Vagina (tissue), 2 donors: ENCODE measurements at regions not wholly inside any gene's neighbourhood (a gene's known extent, or its start where the extent isn't known, plus 50 kb on each side); places are given as distances from the start of the nearest gene placed in this dataset.

Experiments used
- CTCF ChIP-seq, 3 experiments: fragments of 450-650 bp in 2 of 3; fragments of 200-600 bp in 1 of 3; sonication (generic) in 1 of 3; IDR thresholded peaks; one replicate each; pipeline ENCODE4 v1.5.1; 2017 to 2019; ENCODE audit warnings: antibody characterized with exemption in 3 of 3, mild to moderate bottlenecking in 2 of 3, moderate library complexity in 2 of 3
- POLR2A ChIP-seq, 2 donors: fragments of 450-650 bp; IDR thresholded peaks; one replicate each; pipeline ENCODE4 v1.6.1; 2017; ENCODE audit warnings: antibody characterized with exemption in 2 of 2, mild to moderate bottlenecking in 2 of 2, moderate library complexity in 2 of 2
- POLR2AphosphoS5 ChIP-seq, 2 donors: sonication (generic); formaldehyde crosslinking; IDR thresholded peaks; one replicate each; pipeline ENCODE4 v1.9.0; 2017; ENCODE audit warnings: antibody characterized with exemption in 2 of 2, mild to moderate bottlenecking in 2 of 2, low read depth in 1 of 2; ENCODE audit not compliant: insufficient read depth in 1 of 2

- TF ChIP-seq CTCF (IDR thresholded peaks at IDR 0.05): no peak
- TF ChIP-seq POLR2AphosphoS5 (IDR thresholded peaks at IDR 0.05; ENCODE audit: insufficient read depth in 1 of 2, low read depth in 1 of 2): no peak
- no peak for TF ChIP-seq POLR2A (IDR thresholded peaks at IDR 0.05)
These were observed 587.6 kb upstream of the CDH18 start for GRCh38 chr5:20575571-20575970.
